HepG2 (cell line): ENCODE measurements at regions not wholly inside any gene's neighbourhood (a gene's known extent, or its start where the extent isn't known, plus 50 kb on each side); places are given as distances from the start of the nearest gene placed in this dataset.

Experiments used
- ATAC-seq: fragments of 200-7000 bp; cut with Tn5 transposase; 3 replicates; pipeline ENCODE4 v1.9.1; 2020; ENCODE audit warnings: mild to moderate bottlenecking, moderate library complexity
- BruUV-seq: library from RNA; stranded (reverse); fragments of 400-500 nt; replicated peaks from 2 replicates; lab custom pipeline; 2021; lab: Mats Ljungman, UMichigan
- CTCF ChIA-PET: fragments of 300-600 bp; formaldehyde crosslinking; extraction: SDS; loops from one replicate; lab custom pipeline; 2021; ENCODE audit warnings: low total read pairs, inconsistent platforms, low intra/inter-chr PET ratio; lab: Yijun Ruan, JAX
- POLR2A ChIA-PET: fragments of 350-600 bp; sonication (Branson Sonifier 250); formaldehyde crosslinking; loops from one replicate; lab custom pipeline; 2020; ENCODE audit warnings: antibody characterized with exemption, inconsistent platforms; lab: Yijun Ruan, JAX
- DNase-seq: peaks from one replicate; pipeline ENCODE4 v3.0.0-alpha.2; 2015; ENCODE audit warnings: low spot score
- FAIRE-seq: peaks from 3 replicates; lab custom pipeline; 2011; peaks lifted over from hg19 to GRCh38; lab: Jason Lieb, UNC
- H2AFZ ChIP-seq: one replicate; pipeline ENCODE4 v1.6.1; 2011; ENCODE audit warnings: low read length, inconsistent platforms
- H3K27ac ChIP-seq: fragments of 300-600 bp; 3 replicates; pipeline ENCODE4 v1.8.0; 2011; ENCODE audit warnings: mixed run types, mild to moderate bottlenecking, mixed read lengths, low read length, inconsistent platforms; ENCODE audit not compliant: insufficient read depth; ENCODE audit errors: extremely low read length
- H3K27me3 ChIP-seq, 2 experiments: fragments of 200-600 bp in 1 of 2; 2 replicates in 1 of 2; 3 replicates in 1 of 2; pipeline versions ENCODE4 v1.6.0 to v1.8.0; 2011; ENCODE audit warnings: low read length in 2 of 2, mild to moderate bottlenecking in 2 of 2, moderate library complexity in 2 of 2, inconsistent platforms in 1 of 2; ENCODE audit not compliant: insufficient read depth in 2 of 2, control insufficient read depth in 1 of 2
- H3K36me3 ChIP-seq, 2 experiments: fragments of 200-600 bp in 1 of 2; replicated peaks in 1 of 2; 2 replicates in 1 of 2; 3 replicates in 1 of 2; pipeline versions ENCODE4 v1.5.1 to v1.8.0; 2011; ENCODE audit warnings: low read length in 2 of 2, inconsistent platforms in 1 of 2; ENCODE audit not compliant: insufficient read depth in 2 of 2, control insufficient read depth in 1 of 2
- H3K4me1 ChIP-seq: 2 replicates; pipeline ENCODE4 v1.5.1; 2012; ENCODE audit warnings: low read length, inconsistent platforms; ENCODE audit not compliant: insufficient read depth
- H3K4me2 ChIP-seq: 2 replicates; pipeline ENCODE4 v1.6.0; 2011; ENCODE audit warnings: low read depth, low read length, inconsistent platforms
- H3K4me3 ChIP-seq, 3 experiments: fragments of 200-600 bp in 1 of 3; sonication (generic), shearing (Covaris generic) in 1 of 3; replicated peaks in 1 of 3; 2 replicates each; pipeline ENCODE4 v1.5.1; 2011 to 2016; ENCODE audit warnings: low read length in 3 of 3, inconsistent platforms in 2 of 3, low read depth in 2 of 3, mild to moderate bottlenecking in 2 of 3, control low read depth in 1 of 3, mixed read lengths in 1 of 3; ENCODE audit not compliant: insufficient read depth in 1 of 3
- H3K79me2 ChIP-seq: one replicate; pipeline ENCODE4 v1.6.1; 2011; ENCODE audit warnings: low read length, inconsistent platforms; ENCODE audit not compliant: insufficient read depth
- H3K9ac ChIP-seq: 2 replicates; pipeline ENCODE4 v1.6.0; 2011; ENCODE audit warnings: mild to moderate bottlenecking, low read depth, low read length, inconsistent platforms; ENCODE audit not compliant: insufficient read depth
- H3K9me3 ChIP-seq: 2 replicates; pipeline ENCODE4 v1.5.1; 2012; ENCODE audit warnings: mild to moderate bottlenecking, low read length
- H4K20me1 ChIP-seq: 2 replicates; pipeline ENCODE4 v1.6.0; 2011; ENCODE audit warnings: inconsistent platforms, mild to moderate bottlenecking, low read length, moderate library complexity; ENCODE audit not compliant: insufficient read depth
- MED13 ChIP-seq: sonication (generic); formaldehyde crosslinking; IDR thresholded peaks from 2 replicates; pipeline ENCODE4 v1.5.0; 2020; ENCODE audit warnings: missing genetic modification reagents
- SP1 ChIP-seq, 2 experiments: fragments of 450-650 bp in 1 of 2; sonication (generic) in 1 of 2; formaldehyde crosslinking in 1 of 2; IDR thresholded peaks; 2 replicates each; pipeline versions ENCODE4 v1.4.0 to v1.6.1; 2016 to 2020; ENCODE audit warnings: missing genetic modification reagents in 1 of 2
- SPEN ChIP-seq: sonication (generic); formaldehyde crosslinking; IDR thresholded peaks from 2 replicates; pipeline ENCODE4 v1.5.1; 2020; ENCODE audit warnings: low read depth, mild to moderate bottlenecking, missing genetic modification reagents
- SYNCRIP ChIP-seq: fragments of 200-400 bp; formaldehyde crosslinking; IDR thresholded peaks from 2 replicates; pipeline ENCODE4 v1.6.1; 2018; ENCODE audit warnings: mild to moderate bottlenecking, low read depth, low read length; ENCODE audit not compliant: insufficient read depth
- ZNF468 ChIP-seq: sonication (generic); formaldehyde crosslinking; IDR thresholded peaks from 2 replicates; pipeline ENCODE4 v1.8.0; 2022; ENCODE audit warnings: mild to moderate bottlenecking, moderate library complexity, missing genetic modification reagents
- ZNF800 ChIP-seq: sonication (generic); formaldehyde crosslinking; IDR thresholded peaks from 2 replicates; pipeline ENCODE4 v1.4.0; 2020; ENCODE audit warnings: missing genetic modification reagents
- ZNF816 ChIP-seq: sonication (generic); formaldehyde crosslinking; IDR thresholded peaks from 2 replicates; pipeline ENCODE4 v1.8.0; 2022; ENCODE audit warnings: missing genetic modification reagents, mild to moderate bottlenecking, borderline replicate concordance
- WGBS: methylation state at CpG from one replicate; pipeline ENCODE4 v1.1.6; 2017; ENCODE audit warnings: low lambda C conversion rate; 5-methylcytosine and 5-hydroxymethylcytosine counted together
- in situ Hi-C: cut with HindIII; loops from 2 replicates; pipeline ENCODE4 v1.10.0; 2017; ENCODE audit warnings: low pct_unique_long_range_greater_than_20kb; ENCODE audit not compliant: extremely low pct_ligation_motif_present
- intact Hi-C: fragments of 100-400 bp; cut with micrococcal nuclease; formaldehyde crosslinking; loops from one replicate; pipeline ENCODE4 v1.10.0; 2022; ENCODE audit not compliant: unreplicated experiment
- TF ChIP-seq, protein P1 (sequence below): sonication (generic); formaldehyde crosslinking; IDR thresholded peaks from 2 replicates; pipeline ENCODE4 v1.5.0; 2020; ENCODE audit warnings: missing genetic modification reagents, mild to moderate bottlenecking, borderline replicate concordance
- TF ChIP-seq, protein P2 (sequence below): sonication (generic); formaldehyde crosslinking; IDR thresholded peaks from 2 replicates; pipeline ENCODE4 v1.5.0; 2020; ENCODE audit warnings: mild to moderate bottlenecking, missing genetic modification reagents

GRCh38 chr10:21405981-21406380, 119.5 kb downstream of the SKIDA1 start:
- Histone ChIP-seq H2AFZ (no peak overlapping the region), H3K79me2 (no peaks in the 10 kb centered on the region), H3K4me3 (no peak overlapping the region), H4K20me1 (no peaks in the 10 kb centered on the region), H3K27ac (no peak overlapping the region), H3K9me3 (no peaks in the 10 kb centered on the region), H3K9ac (no peak overlapping the region), H3K27me3 (peaks cover 0 to 28% of the 10 kb centered on the region in 2 experiments; a peak in 3 of 5 replicates), H3K4me2 (no peak overlapping the region), H3K36me3 (no peaks in the 10 kb centered on the region), H3K4me1 (no peaks in the 10 kb centered on the region)
- POLR2A ChIA-PET: no interaction called here
- CTCF ChIA-PET: no interaction called here
- WGBS: 55% methylated on average over 8 of the region's 8 CpGs
- no peak for TF ChIP-seq SP1 (IDR thresholded peaks at IDR 0.05)
- TF ChIP-seq SP1 (CRISPR knock-in tag; IDR thresholded peaks at IDR 0.05): no peak
- TF ChIP-seq, protein P1, sequence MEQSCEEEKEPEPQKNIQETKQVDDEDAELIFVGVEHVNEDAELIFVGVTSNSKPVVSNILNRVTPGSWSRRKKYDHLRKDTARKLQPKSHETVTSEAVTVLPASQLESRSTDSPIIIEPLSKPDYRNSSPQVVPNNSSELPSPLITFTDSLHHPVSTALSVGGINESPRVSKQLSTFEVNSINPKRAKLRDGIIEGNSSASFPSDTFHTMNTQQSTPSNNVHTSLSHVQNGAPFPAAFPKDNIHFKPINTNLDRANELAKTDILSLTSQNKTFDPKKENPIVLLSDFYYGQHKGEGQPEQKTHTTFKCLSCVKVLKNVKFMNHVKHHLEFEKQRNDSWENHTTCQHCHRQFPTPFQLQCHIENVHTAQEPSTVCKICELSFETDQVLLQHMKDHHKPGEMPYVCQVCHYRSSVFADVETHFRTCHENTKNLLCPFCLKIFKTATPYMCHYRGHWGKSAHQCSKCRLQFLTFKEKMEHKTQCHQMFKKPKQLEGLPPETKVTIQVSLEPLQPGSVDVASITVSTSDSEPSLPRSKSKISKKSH (CRISPR knock-in tag): no peak
- no peak for TF ChIP-seq MED13 (CRISPR knock-in tag)
- TF ChIP-seq SPEN (CRISPR knock-in tag): no peak
- TF ChIP-seq ZNF468 (CRISPR knock-in tag): no peak
- TF ChIP-seq, protein P2, sequence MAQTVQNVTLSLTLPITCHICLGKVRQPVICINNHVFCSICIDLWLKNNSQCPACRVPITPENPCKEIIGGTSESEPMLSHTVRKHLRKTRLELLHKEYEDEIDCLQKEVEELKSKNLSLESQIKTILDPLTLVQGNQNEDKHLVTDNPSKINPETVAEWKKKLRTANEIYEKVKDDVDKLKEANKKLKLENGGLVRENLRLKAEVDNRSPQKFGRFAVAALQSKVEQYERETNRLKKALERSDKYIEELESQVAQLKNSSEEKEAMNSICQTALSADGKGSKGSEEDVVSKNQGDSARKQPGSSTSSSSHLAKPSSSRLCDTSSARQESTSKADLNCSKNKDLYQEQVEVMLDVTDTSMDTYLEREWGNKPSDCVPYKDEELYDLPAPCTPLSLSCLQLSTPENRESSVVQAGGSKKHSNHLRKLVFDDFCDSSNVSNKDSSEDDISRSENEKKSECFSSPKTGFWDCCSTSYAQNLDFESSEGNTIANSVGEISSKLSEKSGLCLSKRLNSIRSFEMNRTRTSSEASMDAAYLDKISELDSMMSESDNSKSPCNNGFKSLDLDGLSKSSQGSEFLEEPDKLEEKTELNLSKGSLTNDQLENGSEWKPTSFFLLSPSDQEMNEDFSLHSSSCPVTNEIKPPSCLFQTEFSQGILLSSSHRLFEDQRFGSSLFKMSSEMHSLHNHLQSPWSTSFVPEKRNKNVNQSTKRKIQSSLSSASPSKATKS (CRISPR knock-in tag): no peak
- TF ChIP-seq ZNF816 (CRISPR knock-in tag): no peak
- TF ChIP-seq SYNCRIP: no peak
- no peak for TF ChIP-seq ZNF800 (CRISPR knock-in tag)
- ATAC-seq (no peak), FAIRE-seq (no peak), DNase-seq (no peak)
- in situ Hi-C loops: no loop called here
- intact Hi-C loops: no loop called here
- no TSS peak for BruUV-seq
